Testis (tissue), 2 donors: ENCODE measurements at regions not wholly inside any gene's neighbourhood (a gene's known extent, or its start where the extent isn't known, plus 50 kb on each side); places are given as distances from the start of the nearest gene placed in this dataset.

ENCODE experiments used
- POLR2A ChIP-seq: fragments of 450-650 bp; IDR thresholded peaks from one replicate; pipeline ENCODE4 v1.6.1; 2017; ENCODE audit warnings: antibody characterized with exemption, mild to moderate bottlenecking, moderate library complexity
- TF ChIP-seq, protein P1 (sequence below), 3 experiments: fragments of 450-650 bp in 2 of 3; fragments of 200-600 bp in 1 of 3; sonication (generic) in 1 of 3; IDR thresholded peaks; one replicate each; pipeline ENCODE4 v1.5.1; 2016 to 2019; ENCODE audit warnings: antibody characterized with exemption in 3 of 3, mild to moderate bottlenecking in 2 of 3, moderate library complexity in 1 of 3

DNA sequence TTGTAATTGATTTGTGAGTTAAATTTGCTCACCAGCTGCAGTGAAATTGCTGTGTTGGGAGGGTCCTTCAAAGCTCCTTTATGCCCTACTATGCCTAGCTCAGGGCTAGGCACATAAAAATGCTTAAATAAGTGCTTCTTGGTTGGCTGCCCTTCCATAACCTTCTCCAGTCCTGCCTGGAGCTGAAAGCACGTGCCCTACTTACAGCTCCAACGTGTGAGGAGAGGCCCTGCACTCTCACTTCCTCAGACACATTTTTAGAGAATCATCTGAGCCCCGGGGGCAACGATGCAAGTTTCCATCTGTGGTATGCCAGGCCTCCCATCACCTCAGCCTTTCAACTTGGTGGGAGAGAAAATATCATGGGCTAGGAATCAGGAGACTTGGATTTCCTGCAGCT lies 202.7 kb downstream of the BCL11A start:
- no peak for TF ChIP-seq POLR2A
- TF ChIP-seq, protein P1, sequence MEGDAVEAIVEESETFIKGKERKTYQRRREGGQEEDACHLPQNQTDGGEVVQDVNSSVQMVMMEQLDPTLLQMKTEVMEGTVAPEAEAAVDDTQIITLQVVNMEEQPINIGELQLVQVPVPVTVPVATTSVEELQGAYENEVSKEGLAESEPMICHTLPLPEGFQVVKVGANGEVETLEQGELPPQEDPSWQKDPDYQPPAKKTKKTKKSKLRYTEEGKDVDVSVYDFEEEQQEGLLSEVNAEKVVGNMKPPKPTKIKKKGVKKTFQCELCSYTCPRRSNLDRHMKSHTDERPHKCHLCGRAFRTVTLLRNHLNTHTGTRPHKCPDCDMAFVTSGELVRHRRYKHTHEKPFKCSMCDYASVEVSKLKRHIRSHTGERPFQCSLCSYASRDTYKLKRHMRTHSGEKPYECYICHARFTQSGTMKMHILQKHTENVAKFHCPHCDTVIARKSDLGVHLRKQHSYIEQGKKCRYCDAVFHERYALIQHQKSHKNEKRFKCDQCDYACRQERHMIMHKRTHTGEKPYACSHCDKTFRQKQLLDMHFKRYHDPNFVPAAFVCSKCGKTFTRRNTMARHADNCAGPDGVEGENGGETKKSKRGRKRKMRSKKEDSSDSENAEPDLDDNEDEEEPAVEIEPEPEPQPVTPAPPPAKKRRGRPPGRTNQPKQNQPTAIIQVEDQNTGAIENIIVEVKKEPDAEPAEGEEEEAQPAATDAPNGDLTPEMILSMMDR (IDR thresholded peaks at IDR 0.05) = no peak
